ENCODE measurements at regions not wholly inside any gene's neighbourhood (a gene's known extent, or its start where the extent isn't known, plus 50 kb on each side); places are given as distances from the start of the nearest gene placed in this dataset.

- no peaks in the 10 kb centered on the region for H3K4me1 ChIP-seq (ENCODE audit: insufficient read depth)
- DNase-seq: no peak
- no peaks in the 10 kb centered on the region for H3K9me3 ChIP-seq
- H3K4me3 ChIP-seq: no peak overlapping the region
- no peaks in the 10 kb centered on the region for H3K27me3 ChIP-seq
- TF ChIP-seq CTCF (IDR thresholded peaks at IDR 0.05): no peak
- H3K27ac ChIP-seq: no peak overlapping the region
- no peaks in the 10 kb centered on the region for H3K36me3 ChIP-seq
- 87 to 94% (median 88%) methylated on average over 4 of the region's 4 CpGs for WGBS, 3 donors
- intact Hi-C loops (cut with DNase I): no loop called here
Measured at GRCh38 chr7:93725954-93726353, 151.4 kb upstream of the CALCR start.

GRCh38 chr7:93723424-93724124 lies 149.1 kb upstream of the CALCR start:
- no peak for DNase-seq
- TF ChIP-seq CTCF (IDR thresholded peaks at IDR 0.05): no peak
- TF ChIP-seq POLR2A (IDR thresholded peaks at IDR 0.05): no peak
- no peak for TF ChIP-seq EP300 (IDR thresholded peaks at IDR 0.05)
- no peaks in the 10 kb centered on the region for H3K27me3 ChIP-seq
- H3K4me3 ChIP-seq: no peak overlapping the region
- H3K4me1 ChIP-seq (ENCODE audit: insufficient read depth): no peaks in the 10 kb centered on the region
- 36 to 50% (median 42%) methylated on average over 3 of the region's 3 CpGs for WGBS, 3 donors
- intact Hi-C loops (cut with DNase I): no loop called here
- H3K9me3 ChIP-seq: no peaks in the 10 kb centered on the region
- no peak overlapping the region for H3K27ac ChIP-seq
- H3K36me3 ChIP-seq: no peaks in the 10 kb centered on the region

GRCh38 chr7:93720106-93720505 lies 145.6 kb upstream of the CALCR start:
- no peaks in the 10 kb centered on the region for H3K36me3 ChIP-seq

GRCh38 chr7:93719546-93719945 lies 145.0 kb upstream of the CALCR start:
- Histone ChIP-seq H3K27me3 (no peaks in the 10 kb centered on the region), H3K4me1 (ENCODE audit: insufficient read depth) (no peaks in the 10 kb centered on the region), H3K4me3 (no peak overlapping the region), H3K36me3 (no peaks in the 10 kb centered on the region), H3K9me3 (no peaks in the 10 kb centered on the region), H3K27ac (no peak overlapping the region)
- DNase-seq: no peak
- intact Hi-C loops (cut with DNase I): no loop called here
- WGBS, 3 donors: 21 to 31% (median 30%) methylated on average over 1 of the region's 1 CpG
- TF ChIP-seq EP300 (IDR thresholded peaks at IDR 0.05) (no peak), POLR2A (IDR thresholded peaks at IDR 0.05) (no peak), CTCF (IDR thresholded peaks at IDR 0.05) (no peak)

More at GRCh38 chr7:93720106-93720505, 145.6 kb upstream of the CALCR start:
- TF ChIP-seq EP300 (IDR thresholded peaks at IDR 0.05) (no peak), CTCF (IDR thresholded peaks at IDR 0.05) (no peak), POLR2A (IDR thresholded peaks at IDR 0.05) (no peak)
- Histone ChIP-seq H3K4me3 (no peak overlapping the region), H3K27me3 (no peaks in the 10 kb centered on the region), H3K4me1 (ENCODE audit: insufficient read depth) (no peaks in the 10 kb centered on the region), H3K27ac (no peak overlapping the region), H3K9me3 (no peaks in the 10 kb centered on the region)
- no peak for DNase-seq
- intact Hi-C loops (cut with DNase I): no loop called here

Measured in ovary (tissue), 7 donors.